Spleen (tissue), 11 donors: ENCODE measurements at regions not wholly inside any gene's neighbourhood (a gene's known extent, or its start where the extent isn't known, plus 50 kb on each side); places are given as distances from the start of the nearest gene placed in this dataset.

Experiments
- DNase-seq: peaks from one replicate; pipeline ENCODE4 v3.0.0-alpha.2; 2020
- H3K27ac ChIP-seq, 8 donors: fragments of 200-600 bp; sonication (generic) in 7 of 8; 1 replicate in 4 of 8; 2 replicates in 4 of 8; pipeline versions ENCODE4 v1.5.0 to v1.8.0; 2016 to 2021; ENCODE audit warnings: inconsistent platforms in 4 of 8, mild to moderate bottlenecking in 4 of 8, moderate library complexity in 1 of 8
- H3K27me3 ChIP-seq, 7 donors: fragments of 200-600 bp; sonication (generic) in 6 of 7; replicated peaks in 1 of 7; 1 replicate in 4 of 7; 2 replicates in 3 of 7; pipeline versions ENCODE4 v1.5.0 to v1.8.0; 2016 to 2021; ENCODE audit warnings: inconsistent platforms in 3 of 7, mild to moderate bottlenecking in 1 of 7
- H3K36me3 ChIP-seq, 6 donors: fragments of 200-600 bp; sonication (generic) in 5 of 6; 1 replicate in 4 of 6; 2 replicates in 2 of 6; pipeline versions ENCODE4 v1.5.0 to v1.8.0; 2016 to 2021; ENCODE audit warnings: inconsistent platforms in 2 of 6
- H3K4me1 ChIP-seq, 6 donors: fragments of 200-600 bp; sonication (generic) in 5 of 6; 1 replicate in 3 of 6; 2 replicates in 3 of 6; pipeline versions ENCODE4 v1.5.0 to v1.8.0; 2016 to 2021; ENCODE audit warnings: inconsistent platforms in 3 of 6
- H3K4me3 ChIP-seq, 8 donors: fragments of 200-600 bp; sonication (generic) in 7 of 8; 1 replicate in 4 of 8; 2 replicates in 4 of 8; pipeline versions ENCODE4 v1.5.0 to v1.8.0; 2016 to 2021; ENCODE audit warnings: inconsistent platforms in 4 of 8, mild to moderate bottlenecking in 4 of 8, moderate library complexity in 2 of 8
- H3K9me3 ChIP-seq, 8 donors: fragments of 200-600 bp; sonication (generic) in 7 of 8; 1 replicate in 4 of 8; 2 replicates in 4 of 8; pipeline versions ENCODE4 v1.5.0 to v1.8.0; 2016 to 2021; ENCODE audit warnings: inconsistent platforms in 4 of 8
- POLR2A ChIP-seq, 3 donors: fragments of 450-650 bp; IDR thresholded peaks; one replicate each; pipeline ENCODE4 v1.5.1; 2017; ENCODE audit warnings: antibody characterized with exemption in 3 of 3, mild to moderate bottlenecking in 1 of 3
- POLR2AphosphoS5 ChIP-seq, 3 donors: sonication (generic); formaldehyde crosslinking; IDR thresholded peaks; one replicate each; pipeline ENCODE4 v1.5.1; 2017; ENCODE audit warnings: antibody characterized with exemption in 3 of 3
- WGBS, 5 donors: extraction: QIAGEN DNeasy Blood & Tissue Kit in 3 of 5; methylation state at CpG; one replicate each; pipeline versions ENCODE4 v1.1.5 to v1.1.7; 2013 to 2018; 5-methylcytosine and 5-hydroxymethylcytosine counted together
- intact Hi-C: fragments of 100-400 bp; cut with DNase I; formaldehyde crosslinking; loops from one replicate; pipeline ENCODE4 v1.15.0; 2023; ENCODE audit warnings: low total_unique reads
- TF ChIP-seq, protein P1 (sequence below), 11 experiments: fragments of 200-600 bp in 7 of 11; fragments of 450-650 bp in 4 of 11; sonication (generic) in 4 of 11; IDR thresholded peaks in 8 of 11; conservative IDR thresholded peaks in 3 of 11; 1 replicate in 7 of 11; 2 replicates in 4 of 11; pipeline versions ENCODE4 v1.4.0 to v1.8.0; 2016 to 2021; ENCODE audit warnings: antibody characterized with exemption in 11 of 11, inconsistent platforms in 4 of 11, mild to moderate bottlenecking in 1 of 11
- donor health status: healthy with polysubstance abuse.
- donor health status: DM: no; HTN: no; CAD: no; lungs with moderate emphysema.
- donor health status: DM: no; HTN: no; CAD: no.
- donor health status: Bipolar disorder and iron deficiency.
- donor health status: healthy.
- donor health status: DM: no; HTN: no; CAD: no.
- donor health status: DM: yes; HTN: yes; CAD: no.

GRCh38 chr7:10662982-10663884, 310.4 kb upstream of the PHF14 start:
- no peaks in the 10 kb centered on the region for H3K9me3 ChIP-seq
- intact Hi-C loops, result no loop called here
- H3K4me3 ChIP-seq, result no peak overlapping the region
- WGBS, 5 donors, result 66 to 84% (median 76%) methylated on average over 5 of the region's 5 CpGs
- H3K27me3 ChIP-seq, result no peaks in the 10 kb centered on the region
- no peak for TF ChIP-seq POLR2AphosphoS5 (IDR thresholded peaks at IDR 0.05)
- TF ChIP-seq, protein P1, sequence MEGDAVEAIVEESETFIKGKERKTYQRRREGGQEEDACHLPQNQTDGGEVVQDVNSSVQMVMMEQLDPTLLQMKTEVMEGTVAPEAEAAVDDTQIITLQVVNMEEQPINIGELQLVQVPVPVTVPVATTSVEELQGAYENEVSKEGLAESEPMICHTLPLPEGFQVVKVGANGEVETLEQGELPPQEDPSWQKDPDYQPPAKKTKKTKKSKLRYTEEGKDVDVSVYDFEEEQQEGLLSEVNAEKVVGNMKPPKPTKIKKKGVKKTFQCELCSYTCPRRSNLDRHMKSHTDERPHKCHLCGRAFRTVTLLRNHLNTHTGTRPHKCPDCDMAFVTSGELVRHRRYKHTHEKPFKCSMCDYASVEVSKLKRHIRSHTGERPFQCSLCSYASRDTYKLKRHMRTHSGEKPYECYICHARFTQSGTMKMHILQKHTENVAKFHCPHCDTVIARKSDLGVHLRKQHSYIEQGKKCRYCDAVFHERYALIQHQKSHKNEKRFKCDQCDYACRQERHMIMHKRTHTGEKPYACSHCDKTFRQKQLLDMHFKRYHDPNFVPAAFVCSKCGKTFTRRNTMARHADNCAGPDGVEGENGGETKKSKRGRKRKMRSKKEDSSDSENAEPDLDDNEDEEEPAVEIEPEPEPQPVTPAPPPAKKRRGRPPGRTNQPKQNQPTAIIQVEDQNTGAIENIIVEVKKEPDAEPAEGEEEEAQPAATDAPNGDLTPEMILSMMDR (IDR thresholded peaks at IDR 0.05 in 8 of 11, conservative IDR thresholded peaks at IDR 0.05 in 3 of 11), result no peak
- TF ChIP-seq POLR2A (IDR thresholded peaks at IDR 0.05), result no peak
- H3K27ac ChIP-seq, result no peak overlapping the region
- DNase-seq, result no peak
- H3K4me1 ChIP-seq, result no peaks in the 10 kb centered on the region
- no peaks in the 10 kb centered on the region for H3K36me3 ChIP-seq

DNA sequence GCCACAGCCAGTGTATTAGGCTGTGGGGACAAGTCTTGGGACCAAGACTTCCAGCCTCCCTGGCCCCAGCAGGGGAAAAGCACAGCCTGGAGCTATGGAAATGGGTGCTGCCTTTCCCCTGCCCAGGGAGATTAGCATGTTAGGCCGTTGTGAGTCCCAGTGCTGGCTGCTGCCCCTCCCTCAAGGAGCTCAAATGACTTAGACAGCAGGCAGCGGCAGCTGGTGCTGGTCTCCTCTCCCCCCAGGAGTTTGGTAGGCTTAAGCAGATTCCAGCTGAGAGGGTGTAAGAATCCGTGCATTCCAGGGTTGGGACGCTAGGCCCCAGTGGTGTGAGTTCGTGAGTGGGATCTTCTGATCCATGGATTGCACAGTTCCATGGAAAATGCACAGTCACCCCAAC, 301.5 kb upstream of the PHF14 start:
- TF ChIP-seq POLR2A (IDR thresholded peaks at IDR 0.05) (no peak), POLR2AphosphoS5 (IDR thresholded peaks at IDR 0.05) (no peak)
- TF ChIP-seq, protein P1 (IDR thresholded peaks at IDR 0.05 in 8 of 11, conservative IDR thresholded peaks at IDR 0.05 in 3 of 11), result no peak
- intact Hi-C loops, result no loop called here
- no peak for DNase-seq
- no peak overlapping the region for H3K27ac ChIP-seq
- no peaks in the 10 kb centered on the region for H3K27me3 ChIP-seq
- no peak overlapping the region for H3K4me3 ChIP-seq
- H3K9me3 ChIP-seq, result peaks cover 0 to 4% (median 0%) of the 10 kb centered on the region in 8 donors
- WGBS, 5 donors, result 64 to 81% (median 75%) methylated on average over 4 to 5 of the region's 5 CpGs
- H3K4me1 ChIP-seq, result no peaks in the 10 kb centered on the region
- no peaks in the 10 kb centered on the region for H3K36me3 ChIP-seq

DNA sequence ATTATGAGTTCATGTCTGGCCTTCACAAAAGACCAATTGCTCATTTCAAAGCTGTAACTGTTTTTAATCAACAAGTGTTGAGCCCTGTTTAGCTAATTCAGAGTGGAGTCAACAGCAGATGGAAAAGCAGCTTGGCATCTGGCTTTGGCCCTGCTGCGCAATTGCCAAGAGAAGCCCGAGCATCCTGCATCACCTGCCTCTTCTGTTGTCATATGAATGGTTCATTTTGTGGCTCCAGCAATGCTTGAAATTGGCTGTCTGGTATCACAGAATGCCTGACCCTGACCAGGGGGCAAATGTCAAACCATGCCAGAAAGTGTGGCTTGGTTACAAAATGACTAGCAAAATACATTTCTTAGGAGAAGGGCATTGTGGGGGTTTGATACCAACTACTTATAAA, 296.5 kb upstream of the PHF14 start:
- no peak overlapping the region for H3K27ac ChIP-seq
- WGBS, 5 donors, result 83 to 100% (median 89%) methylated on average over 2 of the region's 2 CpGs

More for the DNA sequence above, 296.5 kb upstream of the PHF14 start:
- H3K4me1 ChIP-seq, result no peaks in the 10 kb centered on the region
- TF ChIP-seq POLR2A (IDR thresholded peaks at IDR 0.05) (no peak), POLR2AphosphoS5 (IDR thresholded peaks at IDR 0.05) (no peak)
- TF ChIP-seq, protein P1 (IDR thresholded peaks at IDR 0.05 in 8 of 11, conservative IDR thresholded peaks at IDR 0.05 in 3 of 11), result no peak
- H3K27me3 ChIP-seq, result no peaks in the 10 kb centered on the region
- H3K9me3 ChIP-seq, result no peaks in the 10 kb centered on the region
- intact Hi-C loops, result no loop called here
- no peak for DNase-seq
- H3K36me3 ChIP-seq, result no peaks in the 10 kb centered on the region
- no peak overlapping the region for H3K4me3 ChIP-seq
